MM.1S (cell line): ENCODE measurements at regions not wholly inside any gene's neighbourhood (a gene's known extent, or its start where the extent isn't known, plus 50 kb on each side); places are given as distances from the start of the nearest gene placed in this dataset.

Experiments used
- DNase-seq: peaks from one replicate; pipeline ENCODE4 v3.0.0-alpha.2; 2015
- H2AFZ ChIP-seq: fragments of 300-600 bp; sonication (generic); 2 replicates; pipeline ENCODE4 v1.6.0; 2016; ENCODE audit warnings: antibody characterized with exemption, low read length
- H3F3A ChIP-seq: fragments of 300-600 bp; sonication (generic); 2 replicates; pipeline ENCODE4 v1.6.1; 2016; ENCODE audit warnings: mild to moderate bottlenecking, antibody characterized with exemption, low read length, moderate library complexity, mixed read lengths; ENCODE audit not compliant: insufficient read depth
- H3K27ac ChIP-seq: fragments of 300-600 bp; sonication (generic); 2 replicates; pipeline ENCODE4 v1.5.1; 2016; ENCODE audit warnings: mild to moderate bottlenecking, low read length
- H3K27me3 ChIP-seq: fragments of 300-600 bp; sonication (generic); replicated peaks from 2 replicates; pipeline ENCODE4 v1.6.0; 2016; ENCODE audit warnings: low read length; ENCODE audit not compliant: insufficient read depth
- H3K36me3 ChIP-seq: fragments of 300-600 bp; sonication (generic); replicated peaks from 2 replicates; pipeline ENCODE4 v1.6.1; 2016; ENCODE audit warnings: mild to moderate bottlenecking, low read length, mixed read lengths; ENCODE audit not compliant: insufficient read depth
- H3K4me1 ChIP-seq: fragments of 300-600 bp; sonication (generic); 2 replicates; pipeline ENCODE4 v1.6.1; 2016; ENCODE audit warnings: low read length, mixed read lengths
- H3K4me2 ChIP-seq: fragments of 300-600 bp; sonication (generic); 2 replicates; pipeline ENCODE4 v1.6.0; 2016; ENCODE audit warnings: low read depth, low read length
- H3K4me3 ChIP-seq: fragments of 300-600 bp; sonication (generic); 2 replicates; pipeline ENCODE4 v1.5.1; 2016; ENCODE audit warnings: low read length, mixed read lengths
- H3K79me2 ChIP-seq: fragments of 300-600 bp; sonication (generic); 2 replicates; pipeline ENCODE4 v1.6.1; 2016; ENCODE audit warnings: mixed run types, low read length, mixed read lengths
- H3K9ac ChIP-seq: fragments of 300-600 bp; sonication (generic); 2 replicates; pipeline ENCODE4 v1.6.1; 2016; ENCODE audit warnings: low read length, mixed read lengths
- H3K9me2 ChIP-seq: fragments of 300-600 bp; sonication (generic); replicated peaks from 2 replicates; pipeline ENCODE4 v1.6.1; 2016; ENCODE audit warnings: mild to moderate bottlenecking, low read length, mixed read lengths; ENCODE audit not compliant: insufficient read depth
- H3K9me3 ChIP-seq: fragments of 300-600 bp; sonication (generic); replicated peaks from 2 replicates; pipeline ENCODE4 v1.6.1; 2016; ENCODE audit warnings: mild to moderate bottlenecking, low read length, mixed read lengths; ENCODE audit not compliant: insufficient read depth
- H4K20me1 ChIP-seq: fragments of 300-600 bp; sonication (generic); 2 replicates; pipeline ENCODE4 v1.6.1; 2016; ENCODE audit warnings: mild to moderate bottlenecking, low read length, moderate library complexity, mixed read lengths; ENCODE audit not compliant: insufficient read depth
- CTCF ChIP-seq: fragments of 300-600 bp; sonication (generic); IDR thresholded peaks from 2 replicates; pipeline ENCODE4 v1.5.1; 2016; ENCODE audit warnings: antibody characterized with exemption, low read length, mixed read lengths
- EZH2 ChIP-seq: fragments of 300-600 bp; sonication (generic); optimal IDR thresholded peaks from 2 replicates; pipeline ENCODE3; 2017; ENCODE audit warnings: low read depth, mild to moderate bottlenecking, antibody characterized with exemption, low read length, mixed read lengths
- EZH2phosphoT487 ChIP-seq: fragments of 300-600 bp; sonication (generic); IDR thresholded peaks from 2 replicates; pipeline ENCODE4 v1.6.1; 2018; ENCODE audit warnings: antibody characterized with exemption, low read length

GRCh38 chr13:91196958-91197357 is 150.5 kb upstream of the MIR17HG start:
- DNase-seq: no peak
- Histone ChIP-seq H3K27ac (no peak overlapping the region), H3K79me2 (no peaks in the 10 kb centered on the region), H3K9ac (no peak overlapping the region), H2AFZ (no peak overlapping the region), H4K20me1 (no peaks in the 10 kb centered on the region), H3K4me1 (no peaks in the 10 kb centered on the region), H3K27me3 (no peaks in the 10 kb centered on the region), H3F3A (no peaks in the 10 kb centered on the region), H3K9me3 (no peaks in the 10 kb centered on the region), H3K4me2 (no peak overlapping the region), H3K9me2 (no peaks in the 10 kb centered on the region), H3K4me3 (no peak overlapping the region), H3K36me3 (no peaks in the 10 kb centered on the region)
- TF ChIP-seq CTCF (no peak), EZH2 (no peak), EZH2phosphoT487 (no peak)

- H2AFZ ChIP-seq: no peak overlapping the region
- DNase-seq: no peak
- H4K20me1 ChIP-seq: no peaks in the 10 kb centered on the region
- no peaks in the 10 kb centered on the region for H3K9me3 ChIP-seq
- no peaks in the 10 kb centered on the region for H3K9me2 ChIP-seq
- H3K4me3 ChIP-seq: no peak overlapping the region
- H3K27ac ChIP-seq: no peak overlapping the region
- H3F3A ChIP-seq: no peaks in the 10 kb centered on the region
- H3K9ac ChIP-seq: no peak overlapping the region
- no peak overlapping the region for H3K4me2 ChIP-seq
- no peaks in the 10 kb centered on the region for H3K27me3 ChIP-seq
- H3K79me2 ChIP-seq: no peaks in the 10 kb centered on the region
- no peaks in the 10 kb centered on the region for H3K4me1 ChIP-seq
- TF ChIP-seq EZH2: no peak
- TF ChIP-seq EZH2phosphoT487: no peak
- no peak for TF ChIP-seq CTCF
- H3K36me3 ChIP-seq: no peaks in the 10 kb centered on the region
Observed at GRCh38 chr13:91199866-91200265, 147.6 kb upstream of the MIR17HG start.

DNA sequence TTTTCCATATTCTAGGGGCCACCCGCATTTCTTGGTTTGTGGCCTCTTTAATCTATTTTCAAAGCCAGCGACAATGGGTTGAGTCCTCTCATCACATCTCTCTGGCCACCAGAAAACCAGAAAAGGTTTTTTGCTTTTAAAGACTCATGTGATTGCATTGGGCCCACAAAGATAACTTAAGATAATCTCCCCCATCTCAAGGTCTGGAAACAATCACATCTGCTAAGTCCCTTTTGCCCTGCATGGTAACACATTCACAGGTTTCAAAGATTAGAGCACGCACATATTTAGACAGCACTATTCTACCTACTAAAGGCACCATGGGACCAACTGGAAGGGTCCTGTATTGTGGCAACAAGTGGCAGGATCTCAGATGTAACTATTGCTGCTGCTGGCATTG is 147.0 kb upstream of the MIR17HG start:
- no peaks in the 10 kb centered on the region for H4K20me1 ChIP-seq
- no peaks in the 10 kb centered on the region for H3K9me3 ChIP-seq
- H3K4me2 ChIP-seq: no peak overlapping the region
- DNase-seq: no peak
- no peak overlapping the region for H3K9ac ChIP-seq
- no peaks in the 10 kb centered on the region for H3K27me3 ChIP-seq
- H3K9me2 ChIP-seq: no peaks in the 10 kb centered on the region
- no peak overlapping the region for H3K27ac ChIP-seq
- no peaks in the 10 kb centered on the region for H3K4me1 ChIP-seq
- no peaks in the 10 kb centered on the region for H3K36me3 ChIP-seq
- H3K4me3 ChIP-seq: no peak overlapping the region
- no peaks in the 10 kb centered on the region for H3F3A ChIP-seq
- TF ChIP-seq CTCF (no peak), EZH2 (no peak), EZH2phosphoT487 (no peak)
- no peak overlapping the region for H2AFZ ChIP-seq
- H3K79me2 ChIP-seq: no peaks in the 10 kb centered on the region
